ENCODE measurements at regions not wholly inside any gene's neighbourhood (a gene's known extent, or its start where the extent isn't known, plus 50 kb on each side); places are given as distances from the start of the nearest gene placed in this dataset.

DNA sequence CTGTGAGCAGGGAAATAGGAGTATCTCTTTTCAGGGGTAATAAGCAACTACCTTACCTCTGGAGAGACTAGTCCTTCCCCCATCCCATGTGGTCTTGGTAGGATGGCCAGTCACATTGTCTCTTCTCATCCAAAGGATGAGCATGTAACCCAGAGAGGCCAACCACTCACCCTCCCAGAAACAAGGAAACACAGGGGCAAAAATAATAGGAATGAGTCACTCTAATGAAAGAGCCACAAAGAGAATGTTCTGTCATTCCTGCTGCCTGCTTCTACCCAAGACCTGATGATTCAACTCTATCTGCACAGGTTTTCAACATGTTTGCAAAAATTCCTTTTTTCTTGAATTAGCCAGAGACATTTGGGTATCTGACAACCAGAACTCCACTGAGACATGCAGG, 99.3 kb upstream of the NFE2L3 start:
- TF ChIP-seq, protein P1, sequence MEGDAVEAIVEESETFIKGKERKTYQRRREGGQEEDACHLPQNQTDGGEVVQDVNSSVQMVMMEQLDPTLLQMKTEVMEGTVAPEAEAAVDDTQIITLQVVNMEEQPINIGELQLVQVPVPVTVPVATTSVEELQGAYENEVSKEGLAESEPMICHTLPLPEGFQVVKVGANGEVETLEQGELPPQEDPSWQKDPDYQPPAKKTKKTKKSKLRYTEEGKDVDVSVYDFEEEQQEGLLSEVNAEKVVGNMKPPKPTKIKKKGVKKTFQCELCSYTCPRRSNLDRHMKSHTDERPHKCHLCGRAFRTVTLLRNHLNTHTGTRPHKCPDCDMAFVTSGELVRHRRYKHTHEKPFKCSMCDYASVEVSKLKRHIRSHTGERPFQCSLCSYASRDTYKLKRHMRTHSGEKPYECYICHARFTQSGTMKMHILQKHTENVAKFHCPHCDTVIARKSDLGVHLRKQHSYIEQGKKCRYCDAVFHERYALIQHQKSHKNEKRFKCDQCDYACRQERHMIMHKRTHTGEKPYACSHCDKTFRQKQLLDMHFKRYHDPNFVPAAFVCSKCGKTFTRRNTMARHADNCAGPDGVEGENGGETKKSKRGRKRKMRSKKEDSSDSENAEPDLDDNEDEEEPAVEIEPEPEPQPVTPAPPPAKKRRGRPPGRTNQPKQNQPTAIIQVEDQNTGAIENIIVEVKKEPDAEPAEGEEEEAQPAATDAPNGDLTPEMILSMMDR (conservative IDR thresholded peaks at IDR 0.05 in 1 of 2, IDR thresholded peaks at IDR 0.05 in 1 of 2; ENCODE audit: extremely low read depth in 1 of 2, insufficient read depth in 1 of 2, low read depth in 1 of 2, low read length in 2 of 2): no peak
- TF ChIP-seq EZH2 (IDR thresholded peaks at IDR 0.05; ENCODE audit: borderline replicate concordance, low read length): no peak
